GM18498 (cell line): ENCODE measurements at regions not wholly inside any gene's neighbourhood (a gene's known extent, or its start where the extent isn't known, plus 50 kb on each side); places are given as distances from the start of the nearest gene placed in this dataset.
"Not testable (repeated sequence)": the region's sequence is repeated elsewhere in the genome, so short reads cannot be mapped to it uniquely, and the experiment has no call there.

Source experiments
- ATAC-seq: cut with Tn5 transposase; IDR thresholded peaks from one replicate; pipeline ENCODE4 v1.9.1; 2021; ENCODE audit warnings: mild to moderate bottlenecking, moderate library complexity; ENCODE audit not compliant: unreplicated experiment

- no peak for ATAC-seq
Observed at GRCh38 chr5:171541341-171541776, 121.9 kb downstream of the FGF18 start.

- ATAC-seq = no peak
Observed at GRCh38 chr5:171542525-171543140, 123.2 kb downstream of the FGF18 start.

DNA sequence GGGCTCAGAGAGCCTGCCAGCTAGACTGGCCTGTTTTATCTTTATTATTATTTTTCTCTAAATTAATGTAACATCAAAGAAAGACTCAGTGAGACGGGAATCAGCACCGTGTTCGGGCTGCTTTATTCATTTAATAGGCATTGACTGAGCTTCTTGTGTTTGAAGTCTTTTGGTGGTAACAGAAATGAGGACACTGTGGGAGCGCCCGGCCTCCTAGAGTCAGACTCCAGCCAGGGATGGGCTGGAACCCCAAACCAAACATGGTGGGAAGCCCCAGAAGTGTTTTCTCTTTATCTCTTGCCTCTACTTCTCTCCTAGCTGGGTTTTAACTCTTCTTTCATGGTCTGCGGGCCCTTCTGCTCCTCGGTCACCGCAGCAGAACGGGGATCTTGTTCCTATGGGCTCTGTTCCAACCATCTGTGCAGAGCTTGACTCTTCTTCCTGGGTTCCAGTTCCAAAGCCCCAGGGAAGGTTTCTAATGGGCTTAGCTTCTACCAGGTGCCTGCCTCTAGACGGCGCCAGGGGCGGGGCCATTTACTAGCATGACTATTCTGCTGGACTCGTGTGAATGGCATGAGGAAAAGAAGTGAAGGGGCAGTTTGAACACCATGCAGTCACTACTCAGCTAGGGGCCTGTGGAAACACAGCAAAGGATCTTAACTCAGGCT lies 123.8 kb downstream of the FGF18 start:
- ATAC-seq = no peak

DNA sequence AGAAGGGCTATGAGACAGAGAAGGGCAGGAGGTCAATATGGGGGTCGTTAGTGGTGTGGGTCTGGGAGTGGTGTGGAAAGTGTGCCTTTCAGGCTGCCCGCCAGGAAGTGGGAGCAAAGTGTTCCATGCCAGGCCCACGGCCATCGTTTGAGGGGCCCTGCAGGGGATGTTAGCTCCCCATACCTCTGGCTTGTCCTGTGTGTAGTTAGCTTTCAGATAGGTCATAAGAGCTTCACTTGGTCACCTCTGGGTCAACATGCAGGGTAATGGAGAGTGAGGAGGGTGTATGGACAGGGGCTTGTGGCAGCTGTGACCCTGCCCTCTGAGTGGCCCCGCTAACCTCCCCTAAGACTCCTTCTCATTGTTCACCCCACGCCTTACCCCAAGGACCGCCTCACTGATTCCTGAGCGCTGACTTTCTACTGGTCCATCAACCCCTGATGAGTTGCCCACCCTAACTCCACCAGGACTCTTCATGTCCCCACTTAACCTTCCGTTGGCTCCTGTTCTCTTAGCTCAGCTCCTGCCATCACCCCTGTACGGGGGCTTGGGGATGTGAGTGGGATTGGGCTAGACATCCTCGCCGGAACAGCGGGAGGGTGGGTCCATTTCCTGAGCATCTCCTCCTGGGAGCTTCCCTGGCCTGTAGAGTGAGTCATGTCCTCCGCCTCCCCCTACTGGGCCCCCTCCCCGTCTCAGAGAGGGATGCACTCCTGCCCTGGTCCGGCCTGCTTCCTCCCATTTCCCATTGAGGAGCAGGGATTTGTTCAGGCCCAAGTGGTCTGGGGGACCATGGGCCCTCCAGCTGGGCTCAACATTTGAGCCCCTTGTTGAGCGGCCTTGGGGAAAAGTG lies 125.7 kb downstream of the FGF18 start:
- no peak for ATAC-seq

- ATAC-seq = no peak
Observed at GRCh38 chr5:171549274-171549673, 129.8 kb downstream of the FGF18 start.

GRCh38 chr5:171553817-171554216 lies 134.4 kb downstream of the FGF18 start:
- ATAC-seq = not testable (repeated sequence)

GRCh38 chr5:171555160-171555559 lies 135.7 kb downstream of the FGF18 start:
- no peak for ATAC-seq

DNA sequence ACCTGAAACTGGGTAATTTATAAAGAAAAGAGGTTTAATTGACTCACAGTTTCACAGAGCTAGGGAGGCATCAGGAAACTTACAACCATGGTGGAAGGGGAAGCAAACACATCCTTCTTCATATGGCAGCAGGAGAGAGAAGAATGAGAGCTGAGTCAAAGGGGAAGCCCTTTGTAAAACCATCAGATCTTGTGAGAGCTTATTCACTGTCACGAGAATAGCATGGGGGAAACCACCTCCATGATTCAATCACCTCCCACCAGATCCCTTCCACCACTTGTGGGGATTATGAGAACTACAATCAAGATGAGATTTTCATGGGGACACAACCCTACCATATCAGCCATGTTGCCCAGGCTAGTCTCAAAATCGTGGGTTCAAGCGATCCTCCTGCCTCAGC lies 143.4 kb downstream of the FGF18 start:
- no peak for ATAC-seq

- ATAC-seq = no peak
Observed at GRCh38 chr5:171568389-171568788, 148.9 kb downstream of the FGF18 start.

DNA sequence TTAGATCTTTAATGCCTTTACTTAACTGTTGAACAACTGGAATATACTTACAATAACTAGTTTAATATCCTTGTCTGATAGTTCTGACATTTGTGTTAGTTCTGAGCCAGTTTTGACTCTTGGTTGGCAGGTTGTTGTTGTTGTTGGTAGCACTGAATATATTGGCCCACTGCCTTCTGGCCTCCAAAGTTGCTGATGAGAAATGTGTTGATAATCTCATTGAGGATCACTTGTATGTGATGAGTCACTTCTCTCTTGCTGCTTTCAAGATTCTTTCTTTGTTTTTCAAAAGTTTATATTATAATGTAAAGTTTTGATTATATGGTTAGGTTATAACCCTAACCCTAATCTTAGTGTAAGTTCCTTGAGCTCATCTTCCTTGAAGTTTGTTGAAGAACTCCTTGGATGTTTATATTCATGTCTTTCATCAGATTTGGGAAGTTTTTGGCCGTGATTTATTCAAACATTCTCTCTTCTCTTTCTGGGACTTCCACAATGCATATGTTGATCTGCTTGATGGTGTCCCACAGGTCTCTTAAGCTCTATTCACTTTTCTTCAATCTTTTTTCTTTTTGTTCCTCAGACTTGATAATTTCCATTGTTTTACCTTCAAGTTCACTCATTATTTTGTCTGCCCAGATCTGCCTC lies 149.7 kb downstream of the FGF18 start:
- no peak for ATAC-seq

- ATAC-seq = no peak
Observed at GRCh38 chr5:171570244-171570825, 150.9 kb downstream of the FGF18 start.

GRCh38 chr5:171571663-171572062 lies 152.2 kb downstream of the FGF18 start:
- ATAC-seq = no peak

DNA sequence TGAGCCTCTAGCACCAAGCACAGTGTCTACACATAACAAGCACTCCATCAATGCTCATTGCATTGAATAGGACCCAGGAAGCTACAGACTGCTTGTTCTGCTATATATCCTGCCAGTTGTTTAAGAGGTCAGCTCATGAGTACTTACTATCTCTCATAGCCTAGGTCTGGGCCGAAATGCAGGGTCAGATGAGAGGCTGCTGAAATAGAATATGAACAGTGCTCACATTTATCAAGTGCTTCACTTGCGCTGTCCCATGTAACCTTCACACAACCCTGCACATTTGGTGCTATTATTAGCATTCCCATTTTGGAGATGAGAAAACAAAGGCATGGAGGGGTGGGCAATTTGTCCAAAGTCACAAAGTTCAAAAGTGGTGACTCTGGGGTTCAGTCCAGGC lies 153.6 kb downstream of the FGF18 start:
- no peak for ATAC-seq

DNA sequence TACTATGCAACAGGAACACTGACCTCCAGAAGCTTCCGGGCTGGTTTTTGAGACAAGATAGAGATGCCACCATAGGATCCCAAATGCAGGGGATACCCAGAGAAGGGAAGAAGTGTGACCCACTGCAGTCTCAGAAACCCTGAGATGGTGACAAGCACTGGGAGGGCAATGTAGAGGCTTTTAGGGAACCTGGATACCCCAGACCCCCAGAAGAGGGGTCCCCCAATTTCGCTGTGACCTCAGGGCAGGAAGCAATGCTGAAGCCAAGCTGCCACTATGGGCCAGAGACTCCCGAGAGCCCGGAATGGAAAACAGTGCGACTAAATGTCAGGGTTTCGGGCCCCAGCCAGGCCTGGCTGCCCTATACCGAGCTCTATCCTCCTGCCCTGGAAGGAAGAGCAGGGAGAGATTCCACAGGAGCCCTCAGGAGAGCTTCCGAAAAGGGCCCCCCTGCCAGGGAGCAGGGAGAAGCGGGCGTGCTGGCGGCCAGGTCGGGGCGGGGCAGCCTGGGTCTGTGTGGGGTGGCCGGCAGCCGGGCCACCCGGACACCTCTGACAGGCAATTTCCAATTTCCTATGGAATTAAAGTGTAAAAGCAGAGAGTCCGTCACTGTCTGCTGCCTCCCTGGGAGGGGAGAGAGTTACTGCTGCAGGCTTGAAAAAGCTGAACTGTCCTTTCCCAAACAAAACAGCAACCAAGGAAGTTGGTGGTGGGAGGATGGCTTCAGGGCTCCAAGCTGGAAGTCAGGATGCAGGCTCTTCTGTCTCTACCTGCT lies 154.2 kb downstream of the FGF18 start:
- no peak for ATAC-seq

- ATAC-seq = no peak
Observed at GRCh38 chr5:171574376-171574775, 154.9 kb downstream of the FGF18 start.

DNA sequence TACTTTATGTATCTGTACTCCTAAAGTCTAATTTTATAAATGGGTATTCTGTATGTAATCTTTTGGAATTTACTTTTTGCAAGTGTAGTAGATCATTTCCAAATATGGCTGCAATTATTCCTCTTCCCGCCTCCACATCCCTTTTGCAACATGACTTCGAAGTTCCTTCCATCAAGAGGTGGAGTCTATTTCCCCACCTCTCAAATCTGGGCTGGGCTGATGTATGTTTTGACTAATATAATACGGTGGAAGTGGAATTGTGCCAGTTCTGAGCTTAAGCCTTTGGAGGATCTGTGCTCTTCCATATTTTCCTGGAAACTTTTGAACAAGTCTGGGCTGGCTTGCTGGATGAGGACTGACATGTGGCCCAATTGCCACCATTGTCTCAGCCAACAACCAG lies 155.9 kb downstream of the FGF18 start:
- no peak for ATAC-seq

DNA sequence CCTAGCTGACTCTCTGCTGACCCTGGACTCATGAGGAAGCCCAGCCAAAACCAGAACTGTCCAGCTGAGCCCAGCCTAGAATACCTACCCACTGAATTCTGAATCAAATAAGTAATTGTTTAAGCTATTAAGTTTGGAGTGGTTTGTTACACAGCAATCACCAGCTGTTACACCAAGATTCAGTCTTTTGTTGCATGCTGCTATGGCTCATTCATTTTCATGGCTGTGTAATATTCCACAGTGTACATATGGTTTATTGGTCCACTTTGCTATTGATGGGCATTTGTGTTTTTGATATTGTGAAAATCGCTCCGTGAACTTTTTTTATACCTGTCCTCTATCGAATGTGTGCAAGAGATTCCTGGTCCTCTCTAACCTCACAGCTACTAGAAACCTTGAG lies 156.4 kb downstream of the FGF18 start:
- ATAC-seq = no peak

DNA sequence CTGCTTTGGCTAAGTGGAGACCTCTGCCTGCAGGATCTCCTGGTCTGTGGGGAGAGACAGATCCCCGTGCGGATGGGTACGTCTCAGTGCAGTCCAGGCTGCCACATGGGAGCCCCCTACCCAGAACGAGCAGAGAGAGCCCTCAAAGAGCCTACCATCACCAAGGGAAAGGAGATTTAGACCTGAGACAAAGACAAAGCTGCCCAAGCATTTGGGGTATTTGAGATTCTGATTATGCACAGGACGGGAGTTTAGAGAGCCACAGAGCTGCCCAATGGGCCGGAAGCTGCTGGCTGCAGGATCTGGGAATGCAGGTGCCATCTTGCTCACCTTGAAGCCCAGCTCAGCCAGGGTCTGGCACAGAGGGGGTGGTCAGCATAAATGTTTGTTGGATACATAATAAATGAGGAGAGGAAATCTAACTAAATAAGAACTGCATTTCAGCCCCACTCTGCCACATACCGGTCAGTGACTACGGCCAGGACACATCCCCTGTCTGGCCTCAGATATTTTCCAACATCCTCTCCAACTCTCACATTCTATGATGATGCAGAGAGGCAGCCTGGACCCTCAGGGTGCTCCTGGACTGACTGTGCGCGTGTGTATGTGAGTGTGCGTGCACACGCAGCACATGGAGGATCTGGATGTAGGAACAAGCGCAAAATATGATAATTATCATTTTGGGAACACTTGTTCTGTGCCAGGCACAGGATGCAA lies 157.8 kb downstream of the FGF18 start:
- no peak for ATAC-seq

DNA sequence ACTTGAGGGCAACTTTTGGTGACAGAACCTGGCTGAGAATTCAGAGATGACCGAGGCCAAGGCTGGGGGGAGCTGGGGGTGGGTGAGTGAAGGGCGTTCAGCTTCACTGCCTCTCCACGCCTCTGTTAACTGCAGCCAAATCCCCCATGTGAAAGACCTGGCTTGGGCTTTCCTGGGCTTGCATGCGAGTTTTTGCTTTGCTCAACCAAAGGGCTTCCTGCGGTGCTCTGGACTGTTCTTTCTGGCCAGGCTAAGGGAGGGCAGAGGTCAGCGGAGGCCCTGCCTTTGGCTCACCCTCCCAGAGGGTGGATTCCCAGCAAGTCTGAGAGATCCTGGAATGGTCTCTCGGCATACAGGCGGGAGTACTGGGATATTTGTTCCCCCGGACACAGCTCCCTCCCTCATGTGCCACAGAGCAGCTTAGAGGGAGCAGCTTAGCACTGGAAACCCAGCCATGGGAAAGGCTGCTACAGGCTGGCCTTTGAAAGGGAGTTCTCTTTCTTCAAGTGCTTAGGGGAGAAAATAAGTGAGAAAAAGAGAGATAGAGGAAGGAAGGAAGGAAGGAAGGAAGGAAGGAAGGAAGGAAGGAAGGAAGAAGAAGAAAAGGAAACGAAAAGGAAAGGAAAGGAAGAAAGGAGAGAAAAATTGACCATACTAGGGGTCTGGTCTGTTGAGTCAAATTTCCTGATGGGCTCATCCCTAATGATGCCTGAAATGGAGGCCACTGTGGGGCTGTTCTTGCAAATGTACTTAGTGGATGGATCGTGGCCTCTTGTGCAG lies 158.8 kb downstream of the FGF18 start:
- ATAC-seq = no peak
